ENCODE measurements at regions not wholly inside any gene's neighbourhood (a gene's known extent, or its start where the extent isn't known, plus 50 kb on each side); places are given as distances from the start of the nearest gene placed in this dataset.

- DNase-seq (ENCODE audit: low spot score in 2 of 2, unreplicated experiment in 2 of 2), result no peak
- H3K4me1 Mint-ChIP-seq, result no peaks in the 10 kb centered on the region
- no peak overlapping the region for H3K27ac Mint-ChIP-seq
- peaks cover 24% of the 10 kb centered on the region for H3K27me3 Mint-ChIP-seq (ENCODE audit: low read depth)
- no peaks in the 10 kb centered on the region for H3K36me3 Mint-ChIP-seq
- H3K4me3 Mint-ChIP-seq, result no peak overlapping the region
- TF ChIP-seq CTCF (IDR thresholded peaks at IDR 0.05; ENCODE audit: unreplicated experiment), result no peak
- H3K9me3 Mint-ChIP-seq, result no peaks in the 10 kb centered on the region
Measured at GRCh38 chr2:136495636-136496035, 269.7 kb upstream of the THSD7B start.

GRCh38 chr2:136492901-136493300 lies 272.4 kb upstream of the THSD7B start:
- Mint-ChIP-seq H3K9me3 (no peaks in the 10 kb centered on the region), H3K36me3 (no peaks in the 10 kb centered on the region), H3K27me3 (ENCODE audit: low read depth) (peaks cover 24% of the 10 kb centered on the region), H3K4me1 (no peaks in the 10 kb centered on the region), H3K4me3 (no peak overlapping the region), H3K27ac (no peak overlapping the region)
- no peak for TF ChIP-seq CTCF (IDR thresholded peaks at IDR 0.05; ENCODE audit: unreplicated experiment)
- DNase-seq (ENCODE audit: low spot score in 2 of 2, unreplicated experiment in 2 of 2), result no peak

GRCh38 chr2:136490100-136490499 lies 275.2 kb upstream of the THSD7B start:
- TF ChIP-seq CTCF (IDR thresholded peaks at IDR 0.05; ENCODE audit: unreplicated experiment), result no peak
- no peaks in the 10 kb centered on the region for H3K9me3 Mint-ChIP-seq
- peaks cover 18% of the 10 kb centered on the region for H3K27me3 Mint-ChIP-seq (ENCODE audit: low read depth)
- H3K27ac Mint-ChIP-seq, result no peak overlapping the region
- H3K4me3 Mint-ChIP-seq, result no peak overlapping the region
- no peak for DNase-seq (ENCODE audit: low spot score in 2 of 2, unreplicated experiment in 2 of 2)
- H3K4me1 Mint-ChIP-seq, result no peaks in the 10 kb centered on the region
- no peaks in the 10 kb centered on the region for H3K36me3 Mint-ChIP-seq

GRCh38 chr2:136487421-136487820 lies 277.9 kb upstream of the THSD7B start:
- Mint-ChIP-seq H3K4me3 (no peak overlapping the region), H3K36me3 (no peaks in the 10 kb centered on the region), H3K27me3 (ENCODE audit: low read depth) (peaks cover 12% of the 10 kb centered on the region), H3K27ac (no peak overlapping the region), H3K4me1 (no peaks in the 10 kb centered on the region), H3K9me3 (no peaks in the 10 kb centered on the region)
- no peak for DNase-seq (ENCODE audit: low spot score in 2 of 2, unreplicated experiment in 2 of 2)
- no peak for TF ChIP-seq CTCF (IDR thresholded peaks at IDR 0.05; ENCODE audit: unreplicated experiment)

- Mint-ChIP-seq H3K9me3 (no peaks in the 10 kb centered on the region), H3K27ac (no peak overlapping the region), H3K27me3 (ENCODE audit: low read depth) (peaks cover 3% of the 10 kb centered on the region), H3K4me3 (no peak overlapping the region), H3K36me3 (no peaks in the 10 kb centered on the region), H3K4me1 (no peaks in the 10 kb centered on the region)
- DNase-seq (ENCODE audit: low spot score in 2 of 2, unreplicated experiment in 2 of 2), result no peak
- TF ChIP-seq CTCF (IDR thresholded peaks at IDR 0.05; ENCODE audit: unreplicated experiment), result no peak
Measured at GRCh38 chr2:136486115-136486514, 279.2 kb upstream of the THSD7B start.

- TF ChIP-seq CTCF (IDR thresholded peaks at IDR 0.05; ENCODE audit: unreplicated experiment), result no peak
- no peak overlapping the region for H3K27ac Mint-ChIP-seq
- no peak overlapping the region for H3K4me3 Mint-ChIP-seq
- no peaks in the 10 kb centered on the region for H3K4me1 Mint-ChIP-seq
- H3K36me3 Mint-ChIP-seq, result no peaks in the 10 kb centered on the region
- no peak for DNase-seq (ENCODE audit: low spot score in 2 of 2, unreplicated experiment in 2 of 2)
- H3K27me3 Mint-ChIP-seq (ENCODE audit: low read depth), result no peaks in the 10 kb centered on the region
- peaks cover 14% of the 10 kb centered on the region for H3K9me3 Mint-ChIP-seq
Measured at GRCh38 chr2:136482966-136483365, 282.4 kb upstream of the THSD7B start.

All from mesothelial cell of epicardium (in vitro differentiated cells).